ENCODE measurements at regions not wholly inside any gene's neighbourhood (a gene's known extent, or its start where the extent isn't known, plus 50 kb on each side); places are given as distances from the start of the nearest gene placed in this dataset.

DNA sequence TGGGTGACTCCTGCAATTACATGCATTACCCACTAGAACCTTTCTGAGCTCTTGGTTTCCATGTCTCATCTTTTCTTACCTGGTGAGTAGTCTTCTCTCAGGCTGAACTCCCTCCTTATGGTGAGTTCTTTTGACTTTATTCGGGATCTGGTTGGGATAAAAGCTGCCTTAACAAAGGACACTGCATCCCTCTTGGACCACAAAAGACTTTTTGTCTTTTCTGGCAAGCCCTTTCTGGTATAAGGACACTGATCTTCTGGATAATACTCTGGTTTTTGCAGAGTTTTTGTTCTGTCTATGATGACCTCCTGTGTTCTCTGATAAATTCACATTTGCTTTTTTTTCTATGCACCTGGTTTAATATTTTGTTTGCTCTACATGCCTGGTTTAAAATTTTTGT, 66.7 kb downstream of the SLITRK1 start:
- no peak overlapping the region for H3K14ac ChIP-seq (replicated peaks; ENCODE audit: low read depth, low read length)
- H2BK120ac ChIP-seq (ENCODE audit: low read depth, low read length), result no peak overlapping the region
- no TSS peak for BruUV-seq (replicated peaks)
- no peak overlapping the region for H3K23ac ChIP-seq (ENCODE audit: low read depth, low read length)
- dilution Hi-C loops (cut with HindIII; ENCODE audit: low sequenced_read_pairs, unreplicated experiment), result no loop called here
- H3K9me1 ChIP-seq (ENCODE audit: insufficient read depth, low read length), result no peaks in the 10 kb centered on the region
- ATAC-seq (ENCODE audit: low read depth) (no peak), DNase-seq (no peak)
- H3K56ac ChIP-seq (ENCODE audit: extremely low read depth, insufficient read depth, low read length), result no peak overlapping the region
- H2AK5ac ChIP-seq (ENCODE audit: low read depth, low read length), result no peak overlapping the region
- H2BK20ac ChIP-seq (ENCODE audit: low read depth, low read length), result no peak overlapping the region
- H2AK9ac ChIP-seq (replicated peaks; ENCODE audit: low read depth, low read length, poor library complexity), result no peak overlapping the region
- ChIA-PET CTCF (interaction anchor here (0.5 kb wide), 2 partner anchors 42 to 1289 kb away, joined by 3 read pairs; no protein-coding TSS in a partner anchor), POLR2A (ENCODE audit: unreplicated experiment) (no interaction called here)
- H3K18ac ChIP-seq (ENCODE audit: low read depth, low read length), result no peak overlapping the region
- no peaks in the 10 kb centered on the region for H3K27me3 ChIP-seq (ENCODE audit: control insufficient read depth, insufficient read depth, low read length)
- no peak overlapping the region for H3K4ac ChIP-seq (ENCODE audit: low read depth, low read length)
- no peaks in the 10 kb centered on the region for H3K79me1 ChIP-seq (ENCODE audit: low read depth in 1 of 2, low read length in 2 of 2)
- H3K27ac ChIP-seq (ENCODE audit: insufficient read depth, low read length), result no peak overlapping the region
- no peak overlapping the region for H2BK5ac ChIP-seq (ENCODE audit: low read depth, low read length, poor library complexity, severe bottlenecking)
- no peak overlapping the region for H4K8ac ChIP-seq (ENCODE audit: low read depth in 2 of 2, low read length in 2 of 2)
- no peak overlapping the region for H4K91ac ChIP-seq (ENCODE audit: insufficient read depth, low read depth, low read length)
- H3K36me3 ChIP-seq (ENCODE audit: control insufficient read depth, insufficient read depth, low read length), result no peaks in the 10 kb centered on the region
- H3K9me3 ChIP-seq (ENCODE audit: control insufficient read depth, insufficient read depth, low read length), result 0 out of 2 replicates have a peak, but pooled peaks cover 2% of the 10 kb centered on the region
- no peak overlapping the region for H2AFZ ChIP-seq (replicated peaks; ENCODE audit: low read length, poor library complexity)
- H4K20me1 ChIP-seq (ENCODE audit: insufficient read depth, low read length), result no peaks in the 10 kb centered on the region
- WGBS, 2 experiments (ENCODE audit: extremely low coverage in 2 of 2, insufficient read length in 1 of 2), result no CpG with 5 or more reads among the region's 1 CpG
- no peak overlapping the region for H3K9ac ChIP-seq (ENCODE audit: low read depth, low read length)
- no peak overlapping the region for H3K4me2 ChIP-seq (ENCODE audit: low read depth, low read length)
- H3K4me3 ChIP-seq (ENCODE audit: insufficient read depth, low read depth, low read length), result no peak overlapping the region
- TF ChIP-seq USF2 (IDR thresholded peaks at IDR 0.05; ENCODE audit: low read depth, low read length), result no peak
- TF ChIP-seq SMC3 (IDR thresholded peaks at IDR 0.05; ENCODE audit: low read depth, low read length), result no peak
- TF ChIP-seq FOS (IDR thresholded peaks at IDR 0.05; ENCODE audit: low read depth, low read length), result no peak
- TF ChIP-seq NFE2L2 (IDR thresholded peaks at IDR 0.05; ENCODE audit: low read depth, low read length), result no peak
- in situ Hi-C loops (cut with MboI; ENCODE audit: low sequenced_read_pairs), result no loop called here
- intact Hi-C loops (cut with micrococcal nuclease), result no loop called here
- no peaks in the 10 kb centered on the region for H3K4me1 ChIP-seq (ENCODE audit: control insufficient read depth, insufficient read depth, low read length)
- no peak overlapping the region for H2BK15ac ChIP-seq (ENCODE audit: low read depth, low read length)
- H4K5ac ChIP-seq (ENCODE audit: low read depth, low read length), result no peak overlapping the region

Measured in IMR-90 (cell line).